Peyer's patch (tissue), 4 donors: ENCODE measurements at regions not wholly inside any gene's neighbourhood (a gene's known extent, or its start where the extent isn't known, plus 50 kb on each side); places are given as distances from the start of the nearest gene placed in this dataset.

Experiments used
- DNase-seq, 3 donors: peaks; one replicate each; pipeline ENCODE4 v3.0.0-alpha.2; 2017 to 2019
- H3K27ac ChIP-seq, 4 donors: fragments of 200-600 bp; sonication (generic); one replicate each; pipeline ENCODE4 v1.5.1; 2016 to 2019
- H3K27me3 ChIP-seq, 2 donors: fragments of 200-600 bp; sonication (generic); one replicate each; pipeline ENCODE4 v1.5.1; 2019
- H3K36me3 ChIP-seq, 3 donors: fragments of 200-600 bp; sonication (generic); one replicate each; pipeline ENCODE4 v1.5.1; 2016 to 2019
- H3K4me1 ChIP-seq, 4 donors: fragments of 200-600 bp; sonication (generic); one replicate each; pipeline ENCODE4 v1.5.1; 2016 to 2019
- H3K4me3 ChIP-seq, 4 donors: fragments of 200-600 bp; sonication (generic); 1 replicate in 3 of 4; 2 replicates in 1 of 4; pipeline ENCODE4 v1.5.1; 2016 to 2019; ENCODE audit warnings: mild to moderate bottlenecking in 1 of 4
- H3K9me3 ChIP-seq, 4 donors: fragments of 200-600 bp; sonication (generic); one replicate each; pipeline ENCODE4 v1.5.1; 2016 to 2019; ENCODE audit warnings: mild to moderate bottlenecking in 1 of 4
- CTCF ChIP-seq, 6 experiments: fragments of 450-650 bp in 4 of 6; fragments of 200-600 bp in 2 of 6; sonication (generic) in 1 of 6; IDR thresholded peaks; one replicate each; pipeline ENCODE4 v1.5.1; 2017 to 2019; ENCODE audit warnings: antibody characterized with exemption in 6 of 6, mild to moderate bottlenecking in 3 of 6, moderate library complexity in 1 of 6
- POLR2A ChIP-seq, 2 donors: fragments of 450-650 bp; IDR thresholded peaks; one replicate each; pipeline ENCODE4 v1.5.1; 2017; ENCODE audit warnings: antibody characterized with exemption in 2 of 2, mild to moderate bottlenecking in 2 of 2, moderate library complexity in 2 of 2

- Histone ChIP-seq H3K36me3 (no peaks in the 10 kb centered on the region), H3K9me3 (no peaks in the 10 kb centered on the region), H3K4me3 (no peak overlapping the region), H3K27me3 (no peaks in the 10 kb centered on the region), H3K4me1 (no peaks in the 10 kb centered on the region), H3K27ac (no peak overlapping the region)
- TF ChIP-seq CTCF (IDR thresholded peaks at IDR 0.05) (no peak), POLR2A (IDR thresholded peaks at IDR 0.05) (no peak)
- no peak for DNase-seq
Observed at GRCh38 chr18:42341423-42341822, 386.4 kb downstream of the PIK3C3 start.

GRCh38 chr18:42348722-42349121 is 393.7 kb downstream of the PIK3C3 start:
- Histone ChIP-seq H3K36me3 (no peaks in the 10 kb centered on the region), H3K27ac (no peak overlapping the region), H3K9me3 (no peaks in the 10 kb centered on the region)

GRCh38 chr18:42351455-42351854 is 396.4 kb downstream of the PIK3C3 start:
- no peaks in the 10 kb centered on the region for H3K36me3 ChIP-seq
- no peak overlapping the region for H3K27ac ChIP-seq
- TF ChIP-seq POLR2A (IDR thresholded peaks at IDR 0.05) (no peak), CTCF (IDR thresholded peaks at IDR 0.05) (no peak)
- H3K4me3 ChIP-seq = no peak overlapping the region
- H3K9me3 ChIP-seq = no peaks in the 10 kb centered on the region
- no peak for DNase-seq
- H3K27me3 ChIP-seq = no peaks in the 10 kb centered on the region
- H3K4me1 ChIP-seq = no peaks in the 10 kb centered on the region

More at GRCh38 chr18:42348722-42349121, 393.7 kb downstream of the PIK3C3 start:
- Histone ChIP-seq H3K4me3 (no peak overlapping the region), H3K27me3 (no peaks in the 10 kb centered on the region), H3K4me1 (no peaks in the 10 kb centered on the region)
- TF ChIP-seq POLR2A (IDR thresholded peaks at IDR 0.05) (no peak), CTCF (IDR thresholded peaks at IDR 0.05) (no peak)
- DNase-seq = no peak

- H3K36me3 ChIP-seq = no peaks in the 10 kb centered on the region
- DNase-seq = no peak
- H3K27me3 ChIP-seq = no peaks in the 10 kb centered on the region
- no peak overlapping the region for H3K4me3 ChIP-seq
- H3K27ac ChIP-seq = no peak overlapping the region
- TF ChIP-seq POLR2A (IDR thresholded peaks at IDR 0.05) = no peak
- TF ChIP-seq CTCF (IDR thresholded peaks at IDR 0.05) = no peak
- H3K9me3 ChIP-seq = no peaks in the 10 kb centered on the region
- no peaks in the 10 kb centered on the region for H3K4me1 ChIP-seq
Observed at GRCh38 chr18:42360716-42361115, 405.7 kb downstream of the PIK3C3 start.

- no peak for DNase-seq
- TF ChIP-seq POLR2A (IDR thresholded peaks at IDR 0.05) = no peak
- no peak for TF ChIP-seq CTCF (IDR thresholded peaks at IDR 0.05)
- Histone ChIP-seq H3K27ac (no peak overlapping the region), H3K4me1 (no peaks in the 10 kb centered on the region), H3K9me3 (no peaks in the 10 kb centered on the region), H3K4me3 (no peak overlapping the region), H3K36me3 (no peaks in the 10 kb centered on the region), H3K27me3 (no peaks in the 10 kb centered on the region)
Observed at GRCh38 chr18:42363446-42364441, 408.7 kb downstream of the PIK3C3 start.
